A673 (cell line): ENCODE measurements at regions not wholly inside any gene's neighbourhood (a gene's known extent, or its start where the extent isn't known, plus 50 kb on each side); places are given as distances from the start of the nearest gene placed in this dataset.

Experiments
- BruUV-seq: library from RNA; stranded (reverse); fragments of 400-500 nt; replicated peaks from 2 replicates; lab custom pipeline; 2021; lab: Mats Ljungman, UMichigan
- CTCF ChIA-PET: fragments of 300-600 bp; sonication (Branson Sonifier 250); formaldehyde crosslinking; loops from one replicate; lab custom pipeline; 2022; ENCODE audit warnings: antibody characterized with exemption; lab: Charles Lee
- POLR2A ChIA-PET: fragments of 300-600 bp; sonication (Branson Sonifier 250); formaldehyde crosslinking; loops from one replicate; lab custom pipeline; 2022; ENCODE audit warnings: antibody characterized with exemption; ENCODE audit not compliant: low non-redundant PET; lab: Charles Lee
- DNase-seq: peaks from one replicate; pipeline ENCODE4 v3.0.0-alpha.2; 2015; ENCODE audit warnings: low spot score
- H3K27ac ChIP-seq: fragments of 200-600 bp; sonication (generic); 2 replicates; pipeline ENCODE4 v1.5.1; 2016; ENCODE audit warnings: mixed run types, low read depth, mild to moderate bottlenecking, mixed read lengths, antibody characterized with exemption, low read length; ENCODE audit not compliant: poor library complexity, severe bottlenecking
- H3K27me3 ChIP-seq: fragments of 200-600 bp; sonication (generic); replicated peaks from 2 replicates; pipeline ENCODE4 v1.6.1; 2017; ENCODE audit warnings: mixed run types, low read depth, mild to moderate bottlenecking, mixed read lengths, antibody characterized with exemption, low read length; ENCODE audit not compliant: insufficient read depth, poor library complexity
- H3K36me3 ChIP-seq: fragments of 200-600 bp; sonication (generic); 2 replicates; pipeline ENCODE4 v1.6.1; 2016; ENCODE audit warnings: mixed run types, mild to moderate bottlenecking, mixed read lengths, antibody characterized with exemption, low read length; ENCODE audit not compliant: insufficient read depth, poor library complexity, severe bottlenecking
- H3K4me1 ChIP-seq: fragments of 200-600 bp; sonication (generic); 2 replicates; pipeline ENCODE4 v1.6.1; 2017; ENCODE audit warnings: mixed run types, mild to moderate bottlenecking, mixed read lengths, antibody characterized with exemption, low read length; ENCODE audit not compliant: insufficient read depth, poor library complexity, severe bottlenecking
- H3K4me3 ChIP-seq: fragments of 200-600 bp; sonication (generic); 2 replicates; pipeline ENCODE4 v1.5.1; 2016; ENCODE audit warnings: low read depth, mixed run types, mild to moderate bottlenecking, mixed read lengths, low read length; ENCODE audit not compliant: poor library complexity, severe bottlenecking
- H3K9me3 ChIP-seq: fragments of 200-600 bp; sonication (generic); 2 replicates; pipeline ENCODE4 v1.6.1; 2016; ENCODE audit warnings: mixed run types, low read depth, mild to moderate bottlenecking, mixed read lengths, antibody characterized with exemption, low read length; ENCODE audit not compliant: poor library complexity, severe bottlenecking
- EZH2 ChIP-seq: fragments of 200-600 bp; sonication (generic); IDR thresholded peaks from 2 replicates; pipeline ENCODE4 v1.6.1; 2017; ENCODE audit warnings: borderline replicate concordance, low read depth, mild to moderate bottlenecking, mixed read lengths, antibody characterized with exemption, low read length; ENCODE audit not compliant: poor library complexity, severe bottlenecking
- intact Hi-C: fragments of 100-400 bp; cut with micrococcal nuclease; formaldehyde crosslinking; loops from one replicate; pipeline ENCODE4 v1.10.0; 2022; ENCODE audit not compliant: unreplicated experiment
- TF ChIP-seq, protein P1 (sequence below): fragments of 300-800, 200-600 bp; sonication (generic); conservative IDR thresholded peaks from 2 replicates; pipeline ENCODE4 v1.5.1; 2017; ENCODE audit warnings: low read depth, mild to moderate bottlenecking, antibody characterized with exemption, low read length, moderate library complexity, mixed read lengths

DNA sequence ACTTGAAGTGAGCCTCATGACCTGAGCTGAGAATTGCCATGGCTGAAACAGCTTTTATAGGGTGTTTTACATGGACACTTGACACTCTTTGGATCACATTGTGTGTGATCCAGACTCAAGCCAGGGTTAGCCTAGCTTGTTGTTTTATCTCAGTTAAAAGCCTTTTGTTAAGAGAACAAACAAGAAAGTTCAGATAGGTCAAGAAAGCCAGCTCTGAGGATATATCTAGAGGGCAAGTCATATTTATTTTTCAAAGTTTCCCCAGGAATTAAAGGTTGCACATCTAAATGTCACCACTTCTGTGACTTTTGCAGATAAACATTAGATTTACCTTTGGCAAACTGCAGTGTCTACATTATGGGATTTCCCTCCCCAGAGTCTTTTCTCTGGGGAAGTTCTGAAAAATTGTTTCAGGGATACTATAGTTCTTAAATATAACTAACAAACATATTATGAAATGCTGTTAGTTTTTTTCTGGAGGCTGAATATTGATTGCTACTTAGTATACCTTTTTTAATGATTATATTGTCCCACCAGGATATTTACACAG, 134.5 kb downstream of the C9orf152 start:
- Histone ChIP-seq H3K9me3 (no peaks in the 10 kb centered on the region), H3K27me3 (no peaks in the 10 kb centered on the region), H3K4me1 (no peaks in the 10 kb centered on the region), H3K27ac (no peak overlapping the region), H3K4me3 (no peak overlapping the region), H3K36me3 (no peaks in the 10 kb centered on the region)
- no TSS peak for BruUV-seq
- ChIA-PET CTCF (no interaction called here), POLR2A (no interaction called here)
- intact Hi-C loops, result no loop called here
- no peak for TF ChIP-seq EZH2
- TF ChIP-seq, protein P1, sequence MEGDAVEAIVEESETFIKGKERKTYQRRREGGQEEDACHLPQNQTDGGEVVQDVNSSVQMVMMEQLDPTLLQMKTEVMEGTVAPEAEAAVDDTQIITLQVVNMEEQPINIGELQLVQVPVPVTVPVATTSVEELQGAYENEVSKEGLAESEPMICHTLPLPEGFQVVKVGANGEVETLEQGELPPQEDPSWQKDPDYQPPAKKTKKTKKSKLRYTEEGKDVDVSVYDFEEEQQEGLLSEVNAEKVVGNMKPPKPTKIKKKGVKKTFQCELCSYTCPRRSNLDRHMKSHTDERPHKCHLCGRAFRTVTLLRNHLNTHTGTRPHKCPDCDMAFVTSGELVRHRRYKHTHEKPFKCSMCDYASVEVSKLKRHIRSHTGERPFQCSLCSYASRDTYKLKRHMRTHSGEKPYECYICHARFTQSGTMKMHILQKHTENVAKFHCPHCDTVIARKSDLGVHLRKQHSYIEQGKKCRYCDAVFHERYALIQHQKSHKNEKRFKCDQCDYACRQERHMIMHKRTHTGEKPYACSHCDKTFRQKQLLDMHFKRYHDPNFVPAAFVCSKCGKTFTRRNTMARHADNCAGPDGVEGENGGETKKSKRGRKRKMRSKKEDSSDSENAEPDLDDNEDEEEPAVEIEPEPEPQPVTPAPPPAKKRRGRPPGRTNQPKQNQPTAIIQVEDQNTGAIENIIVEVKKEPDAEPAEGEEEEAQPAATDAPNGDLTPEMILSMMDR, result no peak
- no peak for DNase-seq

DNA sequence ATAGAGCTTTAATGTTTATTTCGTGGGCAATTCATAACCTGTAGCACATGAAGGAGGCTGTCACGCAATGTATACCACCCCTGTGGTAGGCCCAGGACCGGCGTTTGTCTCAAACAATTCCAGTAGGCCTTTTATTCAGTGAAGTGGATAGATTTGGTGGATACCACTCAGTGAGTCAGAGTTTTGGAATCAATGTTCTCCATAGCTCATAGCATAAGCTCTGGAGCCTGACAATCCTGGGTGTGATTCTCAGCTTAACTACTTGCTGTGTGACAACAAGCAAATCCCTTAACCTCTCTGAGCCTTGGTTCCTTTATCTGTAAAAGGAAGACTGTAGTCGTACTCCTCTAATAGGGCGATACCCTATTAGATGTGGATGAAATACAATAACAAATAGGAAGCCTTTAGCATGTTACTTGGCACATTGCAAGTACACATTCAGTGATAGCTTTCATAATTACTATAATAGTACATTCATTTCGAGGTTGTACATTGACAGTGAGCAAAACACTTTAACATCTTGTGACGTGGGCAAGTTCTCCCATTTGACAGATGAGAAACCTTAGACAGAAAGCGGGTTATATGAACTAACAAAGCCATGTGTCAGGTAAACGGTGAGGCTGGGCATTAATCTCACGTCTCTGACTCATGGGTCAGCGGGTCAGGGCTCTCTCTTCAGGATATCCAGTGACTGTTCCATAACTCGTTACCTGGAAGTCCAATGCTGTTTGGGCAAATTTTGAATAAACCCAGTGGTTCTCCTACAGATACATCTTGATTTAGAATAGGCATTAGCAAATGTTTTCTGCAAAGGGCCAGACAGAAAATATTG, 130.8 kb downstream of the C9orf152 start:
- H3K4me3 ChIP-seq, result no peak overlapping the region
- ChIA-PET POLR2A (no interaction called here), CTCF (no interaction called here)
- H3K9me3 ChIP-seq, result no peaks in the 10 kb centered on the region
- H3K36me3 ChIP-seq, result no peaks in the 10 kb centered on the region
- TF ChIP-seq, protein P1, result no peak
- TF ChIP-seq EZH2, result no peak
- BruUV-seq, result no TSS peak
- intact Hi-C loops, result no loop called here
- no peak for DNase-seq
- H3K27me3 ChIP-seq, result no peaks in the 10 kb centered on the region
- no peak overlapping the region for H3K27ac ChIP-seq
- H3K4me1 ChIP-seq, result no peaks in the 10 kb centered on the region

DNA sequence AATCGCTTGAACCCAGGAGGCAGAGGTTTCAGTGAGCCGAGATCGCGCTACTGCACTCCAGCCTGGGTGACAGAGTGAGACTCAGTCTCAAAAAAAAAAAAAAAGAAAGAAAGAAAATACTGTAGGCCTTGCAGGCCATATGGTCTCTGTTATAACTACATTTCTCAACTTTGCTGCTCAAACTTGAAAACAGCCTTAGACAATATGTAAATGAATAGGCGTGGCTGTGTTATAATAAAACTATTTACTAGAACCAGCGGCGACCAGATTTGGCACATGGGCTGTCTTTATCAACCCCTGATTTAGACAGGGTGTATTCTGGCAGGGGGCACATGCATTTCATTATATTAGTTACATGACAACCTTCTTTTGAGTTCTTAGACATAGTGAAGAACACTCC, 130.0 kb downstream of the C9orf152 start:
- Histone ChIP-seq H3K4me3 (no peak overlapping the region), H3K4me1 (no peaks in the 10 kb centered on the region), H3K36me3 (no peaks in the 10 kb centered on the region), H3K9me3 (no peaks in the 10 kb centered on the region), H3K27me3 (no peaks in the 10 kb centered on the region), H3K27ac (no peak overlapping the region)
- ChIA-PET CTCF (no interaction called here), POLR2A (no interaction called here)
- TF ChIP-seq EZH2, result no peak
- TF ChIP-seq, protein P1, result no peak
- no peak for DNase-seq
- intact Hi-C loops, result no loop called here
- no TSS peak for BruUV-seq
